BLaER1 (cell line): ENCODE measurements at regions not wholly inside any gene's neighbourhood (a gene's known extent, or its start where the extent isn't known, plus 50 kb on each side); places are given as distances from the start of the nearest gene placed in this dataset.

Experiments
- H3K27ac ChIP-seq: shearing (Covaris generic); formaldehyde crosslinking; 2 replicates; pipeline ENCODE4 v1.8.1; 2022
- H3K27me3 ChIP-seq: shearing (Covaris generic); formaldehyde crosslinking; 2 replicates; pipeline ENCODE4 v1.8.1; 2022
- H3K36me3 ChIP-seq: shearing (Covaris generic); formaldehyde crosslinking; 2 replicates; pipeline ENCODE4 v1.8.1; 2022
- H3K4me1 ChIP-seq: shearing (Covaris generic); formaldehyde crosslinking; 2 replicates; pipeline ENCODE4 v1.8.1; 2022
- H3K4me2 ChIP-seq: shearing (Covaris generic); formaldehyde crosslinking; 2 replicates; pipeline ENCODE4 v1.8.1; 2022
- H3K4me3 ChIP-seq: shearing (Covaris generic); formaldehyde crosslinking; 2 replicates; pipeline ENCODE4 v1.8.1; 2022
- H3K9ac ChIP-seq: shearing (Covaris generic); formaldehyde crosslinking; 2 replicates; pipeline ENCODE4 v1.8.1; 2022
- H3K9me3 ChIP-seq: shearing (Covaris generic); formaldehyde crosslinking; 2 replicates; pipeline ENCODE4 v1.8.1; 2022
- H4K20me1 ChIP-seq: shearing (Covaris generic); formaldehyde crosslinking; 2 replicates; pipeline ENCODE4 v1.8.1; 2022
- Cebpa-rat ChIP-seq: shearing (Covaris generic); IDR thresholded peaks from 2 replicates; pipeline ENCODE4 v1.8.1; 2022

DNA sequence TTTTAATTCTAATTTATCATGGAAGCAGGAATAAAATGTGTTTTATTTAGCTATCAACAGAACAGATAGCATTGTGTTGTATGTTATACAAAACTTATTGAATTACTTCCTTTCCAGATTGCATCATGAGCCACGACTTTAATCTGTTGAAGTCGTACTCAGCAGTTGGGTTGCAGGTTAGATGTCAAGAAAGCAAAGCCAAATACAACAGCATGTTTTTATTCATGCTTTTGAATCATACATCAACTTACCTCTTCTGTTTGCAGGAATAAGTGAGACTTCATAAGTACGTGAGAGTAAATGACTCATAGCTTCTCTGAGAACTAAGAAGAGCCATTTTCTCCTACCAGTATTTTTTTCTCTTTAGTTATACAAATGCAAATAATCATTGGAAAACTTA, 110.8 kb upstream of the ADGRL4 start:
- Histone ChIP-seq H3K9ac (no peak overlapping the region), H3K27ac (no peak overlapping the region), H3K9me3 (peaks cover 9% of the 10 kb centered on the region), H3K27me3 (no peaks in the 10 kb centered on the region), H3K4me2 (no peak overlapping the region), H3K36me3 (no peaks in the 10 kb centered on the region), H3K4me3 (no peak overlapping the region), H4K20me1 (no peaks in the 10 kb centered on the region), H3K4me1 (peaks cover 13% of the 10 kb centered on the region)
- no peak for TF ChIP-seq Cebpa-rat

DNA sequence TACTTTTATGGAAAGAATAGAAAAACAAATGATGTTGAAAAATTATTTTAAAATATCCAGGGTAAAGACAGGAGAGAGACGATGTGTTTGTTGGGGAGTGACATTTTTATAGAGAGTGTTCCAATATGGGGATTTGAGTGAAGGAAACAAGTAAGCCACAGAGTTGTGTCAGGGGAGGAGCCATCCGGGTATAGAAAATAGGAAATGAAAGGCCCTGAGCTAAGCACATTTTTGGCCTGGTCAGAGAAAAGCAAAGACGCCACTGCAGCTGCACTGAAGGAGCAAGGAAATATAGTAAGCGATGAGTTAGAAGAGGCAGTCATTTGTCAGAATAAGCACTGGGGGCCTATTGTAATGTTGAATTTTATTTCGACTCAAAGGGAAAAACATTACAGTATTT, 107.3 kb upstream of the ADGRL4 start:
- Histone ChIP-seq H4K20me1 (no peaks in the 10 kb centered on the region), H3K4me3 (0 out of 2 replicates have a peak overlapping the region, but pooled peaks have one; percentile 11), H3K27ac (0 out of 2 replicates have a peak overlapping the region, but pooled peaks have one; percentile 27), H3K36me3 (no peaks in the 10 kb centered on the region), H3K9ac (no peak overlapping the region), H3K4me1 (peaks cover 13% of the 10 kb centered on the region), H3K9me3 (peaks cover 10% of the 10 kb centered on the region), H3K27me3 (no peaks in the 10 kb centered on the region), H3K4me2 (peak overlapping the region; percentile 51)
- no peak for TF ChIP-seq Cebpa-rat

DNA sequence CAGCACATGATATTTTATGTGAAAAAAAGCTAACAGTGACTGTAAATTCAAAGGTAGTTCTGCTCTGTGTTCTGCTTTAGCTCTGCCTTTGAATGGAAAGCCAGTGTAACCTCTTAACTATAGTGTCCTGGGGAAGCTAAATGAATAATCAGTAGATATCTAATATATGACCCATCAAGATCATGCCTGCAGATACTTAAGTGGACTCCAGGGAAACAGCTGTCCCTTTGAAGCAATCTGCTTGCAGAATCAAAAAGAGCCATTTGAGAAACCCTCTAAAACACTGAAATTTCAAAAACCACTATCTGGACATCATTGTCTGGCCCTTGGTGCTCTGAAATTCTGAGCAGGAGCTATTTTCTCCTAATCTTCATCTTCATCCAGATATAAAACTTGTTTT, 104.2 kb upstream of the ADGRL4 start:
- no peaks in the 10 kb centered on the region for H3K36me3 ChIP-seq
- H3K4me1 ChIP-seq = peaks cover 13% of the 10 kb centered on the region
- TF ChIP-seq Cebpa-rat = no peak
- no peaks in the 10 kb centered on the region for H3K27me3 ChIP-seq
- H3K9me3 ChIP-seq = peaks cover 10% of the 10 kb centered on the region
- no peak overlapping the region for H3K4me3 ChIP-seq
- no peak overlapping the region for H3K4me2 ChIP-seq
- no peak overlapping the region for H3K9ac ChIP-seq
- H3K27ac ChIP-seq = no peak overlapping the region
- no peaks in the 10 kb centered on the region for H4K20me1 ChIP-seq

DNA sequence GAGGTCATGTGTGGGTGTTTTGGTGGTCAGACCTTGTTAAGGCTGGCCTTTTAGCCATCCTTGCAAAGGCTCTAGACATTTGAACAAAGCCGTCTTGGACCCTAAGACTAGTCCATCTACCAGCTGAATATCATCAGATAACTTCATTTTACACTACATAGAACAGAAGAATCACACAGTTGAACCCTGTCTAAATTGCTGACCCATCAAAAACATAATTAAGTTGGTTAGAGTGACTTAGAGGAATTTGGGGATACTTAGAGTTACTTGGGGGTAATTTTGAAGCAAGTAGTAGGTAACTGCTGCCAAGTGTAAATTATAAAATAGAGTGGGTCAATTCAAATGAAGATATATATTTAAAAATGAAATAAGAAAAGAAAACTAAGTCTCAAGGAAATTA, 102.9 kb upstream of the ADGRL4 start:
- Histone ChIP-seq H3K9me3 (peaks cover 10% of the 10 kb centered on the region), H3K27me3 (no peaks in the 10 kb centered on the region), H3K4me1 (peaks cover 13% of the 10 kb centered on the region), H3K36me3 (no peaks in the 10 kb centered on the region), H3K27ac (no peak overlapping the region), H3K9ac (no peak overlapping the region), H4K20me1 (no peaks in the 10 kb centered on the region), H3K4me2 (no peak overlapping the region), H3K4me3 (no peak overlapping the region)
- TF ChIP-seq Cebpa-rat = no peak

DNA sequence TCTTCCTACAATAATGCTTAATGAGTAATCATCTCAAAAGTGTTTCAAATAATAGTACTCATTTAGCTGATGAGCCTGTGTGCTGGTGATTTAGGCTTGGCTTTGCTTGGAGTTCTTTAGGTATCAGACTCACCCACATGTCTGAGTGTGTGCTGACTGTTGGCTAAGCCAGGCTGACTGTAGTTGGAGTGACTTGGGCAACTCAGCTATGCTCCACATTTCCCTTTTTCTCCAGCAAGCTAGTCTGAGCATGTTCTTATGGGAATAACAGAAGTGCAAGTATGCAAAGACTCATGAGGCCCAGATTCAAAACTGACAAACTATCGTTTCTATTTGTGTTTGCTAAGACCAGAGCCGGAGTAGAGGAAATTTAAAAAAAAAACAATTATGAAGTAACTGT, 99.0 kb upstream of the ADGRL4 start:
- H3K27me3 ChIP-seq = no peaks in the 10 kb centered on the region
- H4K20me1 ChIP-seq = no peaks in the 10 kb centered on the region
- H3K4me3 ChIP-seq = no peak overlapping the region
- H3K9me3 ChIP-seq = no peaks in the 10 kb centered on the region
- H3K27ac ChIP-seq = no peak overlapping the region
- H3K9ac ChIP-seq = no peak overlapping the region
- no peaks in the 10 kb centered on the region for H3K4me1 ChIP-seq
- no peak overlapping the region for H3K4me2 ChIP-seq
- no peaks in the 10 kb centered on the region for H3K36me3 ChIP-seq
- TF ChIP-seq Cebpa-rat = no peak

DNA sequence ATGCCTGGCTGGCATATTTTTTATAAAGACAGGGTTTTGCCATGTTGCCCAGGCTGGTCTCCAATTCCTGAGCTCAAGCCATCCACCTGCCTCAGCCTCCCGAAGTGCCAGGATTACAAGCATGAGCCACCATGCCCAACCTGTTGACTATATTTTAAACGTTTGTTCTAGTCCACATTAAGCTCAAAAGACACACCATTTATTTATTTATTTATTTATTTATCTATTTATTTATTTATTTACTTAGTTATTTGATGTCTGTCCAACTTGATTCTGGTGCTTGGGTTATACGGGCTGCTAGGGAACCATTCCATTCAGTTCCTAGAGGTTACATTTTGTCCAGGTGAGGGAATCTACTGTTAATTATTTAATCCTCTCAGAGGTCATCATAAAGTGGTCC, 98.1 kb upstream of the ADGRL4 start:
- no peak overlapping the region for H3K9ac ChIP-seq
- no peaks in the 10 kb centered on the region for H3K27me3 ChIP-seq
- H3K36me3 ChIP-seq = no peaks in the 10 kb centered on the region
- H3K9me3 ChIP-seq = no peaks in the 10 kb centered on the region
- H4K20me1 ChIP-seq = no peaks in the 10 kb centered on the region
- no peak overlapping the region for H3K4me2 ChIP-seq
- no peak for TF ChIP-seq Cebpa-rat
- H3K27ac ChIP-seq = no peak overlapping the region
- no peaks in the 10 kb centered on the region for H3K4me1 ChIP-seq
- no peak overlapping the region for H3K4me3 ChIP-seq

DNA sequence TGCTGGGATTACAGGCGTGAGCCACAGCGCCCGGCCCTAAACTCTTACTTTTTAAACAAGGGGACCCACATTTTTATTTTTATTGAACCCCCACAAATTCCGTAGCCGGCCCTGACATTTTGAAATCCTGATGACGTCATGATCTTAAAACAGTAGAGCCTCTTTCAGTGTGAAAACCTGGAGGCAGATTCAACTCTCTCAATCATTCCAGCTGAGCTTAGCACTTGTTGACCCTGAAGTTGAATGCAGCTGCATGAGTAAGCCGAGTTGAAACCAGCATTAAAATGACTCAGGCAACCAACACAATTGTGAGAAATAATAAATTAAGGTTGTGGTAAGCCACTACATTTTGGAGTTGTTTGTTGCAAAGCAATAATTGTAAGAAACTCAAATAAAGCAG, 93.9 kb upstream of the ADGRL4 start:
- Histone ChIP-seq H3K27me3 (no peaks in the 10 kb centered on the region), H3K9me3 (no peaks in the 10 kb centered on the region), H3K27ac (no peak overlapping the region), H3K4me2 (no peak overlapping the region), H3K4me1 (no peaks in the 10 kb centered on the region), H3K36me3 (no peaks in the 10 kb centered on the region), H4K20me1 (no peaks in the 10 kb centered on the region), H3K9ac (no peak overlapping the region), H3K4me3 (no peak overlapping the region)
- TF ChIP-seq Cebpa-rat = no peak

DNA sequence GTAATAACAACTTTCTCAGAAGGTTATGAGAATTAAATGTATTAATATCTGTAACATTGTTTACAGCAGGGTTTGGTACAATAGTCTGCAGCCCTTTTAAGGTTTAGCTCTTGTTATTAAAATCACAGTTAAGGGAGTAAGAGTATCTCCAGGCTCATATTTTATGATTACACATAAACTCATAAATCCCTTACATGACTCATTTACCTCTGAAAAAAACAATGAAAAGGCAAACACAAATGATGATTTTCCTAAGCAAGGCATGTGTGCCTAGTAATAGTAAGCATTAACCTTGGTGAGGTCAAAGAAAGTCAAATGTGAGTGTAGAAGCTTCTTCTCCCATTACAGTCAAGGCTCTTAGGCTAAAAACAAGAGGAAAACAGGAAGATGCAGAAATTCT, 84.5 kb upstream of the ADGRL4 start:
- H3K36me3 ChIP-seq = no peaks in the 10 kb centered on the region
- no peak overlapping the region for H3K27ac ChIP-seq
- H3K27me3 ChIP-seq = no peaks in the 10 kb centered on the region
- no peak overlapping the region for H3K4me2 ChIP-seq
- H3K4me1 ChIP-seq = no peaks in the 10 kb centered on the region
- no peaks in the 10 kb centered on the region for H3K9me3 ChIP-seq
- H4K20me1 ChIP-seq = no peaks in the 10 kb centered on the region
- H3K4me3 ChIP-seq = no peak overlapping the region
- TF ChIP-seq Cebpa-rat = no peak
- no peak overlapping the region for H3K9ac ChIP-seq

DNA sequence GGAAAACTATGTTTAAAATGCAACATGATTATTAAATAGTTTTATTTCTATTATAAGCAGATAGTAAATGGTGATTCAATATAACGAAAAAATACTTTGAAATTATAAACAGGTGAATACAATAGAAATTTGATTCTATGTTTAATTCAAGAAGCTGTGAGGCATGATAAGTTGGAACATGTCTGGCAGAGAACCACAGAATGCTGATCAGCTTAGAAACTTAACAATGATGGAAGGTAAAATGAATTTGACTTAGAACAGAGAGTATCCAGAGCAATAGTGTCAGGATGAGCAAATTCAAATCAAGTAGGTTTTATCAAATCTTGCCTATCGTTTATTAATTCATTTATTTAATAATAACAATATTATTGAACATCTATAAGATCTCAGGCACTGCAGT, 83.4 kb upstream of the ADGRL4 start:
- H3K27ac ChIP-seq = no peak overlapping the region
- no peak overlapping the region for H3K4me2 ChIP-seq
- no peaks in the 10 kb centered on the region for H3K27me3 ChIP-seq
- H3K9ac ChIP-seq = no peak overlapping the region
- no peaks in the 10 kb centered on the region for H4K20me1 ChIP-seq
- no peaks in the 10 kb centered on the region for H3K9me3 ChIP-seq
- H3K4me3 ChIP-seq = no peak overlapping the region
- H3K36me3 ChIP-seq = no peaks in the 10 kb centered on the region
- no peaks in the 10 kb centered on the region for H3K4me1 ChIP-seq
- no peak for TF ChIP-seq Cebpa-rat

DNA sequence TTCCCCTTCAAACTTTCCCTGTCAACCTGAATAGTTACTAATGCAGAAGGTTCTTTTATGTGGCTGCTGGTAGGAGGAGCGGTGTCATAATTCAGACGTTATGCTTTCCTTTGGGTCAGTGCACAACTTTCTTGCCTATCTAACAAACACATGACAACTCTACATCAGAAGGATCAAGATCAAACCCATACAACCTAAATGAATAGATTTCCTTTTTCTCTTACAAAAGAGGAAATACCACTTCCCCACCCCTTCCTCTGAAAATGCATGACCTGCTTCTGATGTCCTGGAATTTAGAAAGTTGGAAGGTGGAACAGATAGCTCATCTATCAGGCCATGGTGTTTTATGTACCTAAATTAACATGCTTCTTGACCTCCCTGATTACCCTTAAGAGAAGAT, 75.7 kb upstream of the ADGRL4 start:
- H3K4me1 ChIP-seq = peaks cover 30% of the 10 kb centered on the region
- no peak overlapping the region for H3K27ac ChIP-seq
- no peak overlapping the region for H3K9ac ChIP-seq
- TF ChIP-seq Cebpa-rat = no peak
- H4K20me1 ChIP-seq = no peaks in the 10 kb centered on the region
- peak overlapping the region; percentile 41 for H3K4me2 ChIP-seq
- H3K27me3 ChIP-seq = no peaks in the 10 kb centered on the region
- peaks cover 8% of the 10 kb centered on the region for H3K9me3 ChIP-seq
- no peaks in the 10 kb centered on the region for H3K36me3 ChIP-seq
- H3K4me3 ChIP-seq = no peak overlapping the region

DNA sequence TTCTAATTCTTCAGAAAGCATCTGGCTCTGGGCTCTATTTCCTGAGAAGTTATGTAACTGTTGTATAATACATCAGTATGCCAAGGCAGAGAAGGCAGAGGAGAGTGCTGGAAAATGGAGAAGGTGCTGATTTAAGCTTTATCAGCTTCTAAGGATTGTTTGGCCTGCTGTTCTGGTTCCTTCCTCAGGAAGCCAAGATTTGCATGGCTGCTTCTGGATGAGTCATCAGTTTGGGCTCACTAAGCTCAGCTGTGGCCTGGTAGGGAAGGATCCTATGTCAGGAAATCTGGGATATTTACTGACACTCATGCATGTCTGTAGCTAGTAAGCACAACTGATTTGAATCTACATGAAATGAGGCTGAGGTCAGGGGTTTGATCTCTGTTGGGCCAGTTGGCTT, 73.2 kb upstream of the ADGRL4 start:
- Histone ChIP-seq H3K27ac (peak overlapping the region; percentile 45; the same call in 1 of the 2 replicates), H3K27me3 (no peaks in the 10 kb centered on the region), H3K4me1 (peaks cover 30% of the 10 kb centered on the region), H3K4me2 (peak overlapping the region; percentile 63), H3K9me3 (peaks cover 8% of the 10 kb centered on the region), H3K36me3 (no peaks in the 10 kb centered on the region), H3K9ac (no peak overlapping the region), H3K4me3 (no peak overlapping the region), H4K20me1 (no peaks in the 10 kb centered on the region)
- no peak for TF ChIP-seq Cebpa-rat
